IMR-90 (cell line): ENCODE measurements at regions not wholly inside any gene's neighbourhood (a gene's known extent, or its start where the extent isn't known, plus 50 kb on each side); places are given as distances from the start of the nearest gene placed in this dataset.

Experiments
- ATAC-seq: fragments of 200-7000 bp; cut with Tn5 transposase; 2 replicates; pipeline ENCODE4 v1.9.1; 2020; ENCODE audit warnings: low read depth, mild to moderate bottlenecking, moderate library complexity
- BruUV-seq: library from RNA; stranded (reverse); fragments of 400-500 nt; replicated peaks from 2 replicates; lab custom pipeline; 2021; lab: Mats Ljungman, UMichigan
- CTCF ChIA-PET: fragments of 300-600 bp; formaldehyde crosslinking; extraction: SDS; loops from one replicate; lab custom pipeline; 2021; ENCODE audit warnings: antibody characterized with exemption; lab: Yijun Ruan, JAX
- POLR2A ChIA-PET: fragments of 300-600 bp; sonication (Branson Sonifier 250); formaldehyde crosslinking; loops from one replicate; lab custom pipeline; 2022; ENCODE audit warnings: antibody characterized with exemption; ENCODE audit not compliant: unreplicated experiment; lab: Charles Lee
- DNase-seq: peaks from one replicate; pipeline ENCODE4 v3.0.0; 2013
- H2AFZ ChIP-seq: replicated peaks from 2 replicates; pipeline ENCODE3; 2013; ENCODE audit warnings: low read length, mild to moderate bottlenecking; ENCODE audit not compliant: poor library complexity
- H2AK5ac ChIP-seq: 2 replicates; pipeline ENCODE4 v1.6.1; 2013; ENCODE audit warnings: low read depth, low read length, inconsistent platforms
- H2AK9ac ChIP-seq: replicated peaks from 2 replicates; pipeline ENCODE3; 2013; ENCODE audit warnings: mild to moderate bottlenecking, low read depth, low read length, moderate library complexity; ENCODE audit not compliant: poor library complexity
- H2BK120ac ChIP-seq: 2 replicates; pipeline ENCODE4 v1.6.1; 2013; ENCODE audit warnings: low read depth, low read length, inconsistent platforms
- H2BK15ac ChIP-seq: 3 replicates; pipeline ENCODE4 v1.6.1; 2013; ENCODE audit warnings: low read depth, low read length, inconsistent platforms
- H2BK20ac ChIP-seq: 2 replicates; pipeline ENCODE4 v1.6.1; 2013; ENCODE audit warnings: low read depth, mild to moderate bottlenecking, inconsistent platforms, low read length, moderate library complexity
- H2BK5ac ChIP-seq: 2 replicates; pipeline ENCODE4 v1.6.1; 2013; ENCODE audit warnings: mild to moderate bottlenecking, low read depth, low read length, inconsistent platforms; ENCODE audit not compliant: poor library complexity, severe bottlenecking
- H3K14ac ChIP-seq: replicated peaks from 2 replicates; pipeline ENCODE4 v1.6.1; 2013; ENCODE audit warnings: low read depth, low read length, inconsistent platforms
- H3K18ac ChIP-seq: 2 replicates; pipeline ENCODE4 v1.6.1; 2013; ENCODE audit warnings: low read depth, low read length, control low read depth
- H3K23ac ChIP-seq: 2 replicates; pipeline ENCODE4 v1.6.1; 2013; ENCODE audit warnings: low read depth, low read length, inconsistent platforms
- H3K27ac ChIP-seq: 2 replicates; pipeline ENCODE4 v1.5.1; 2013; ENCODE audit warnings: mild to moderate bottlenecking, control low read depth, low read length; ENCODE audit not compliant: insufficient read depth
- H3K27me3 ChIP-seq: 2 replicates; pipeline ENCODE4 v1.6.1; 2013; ENCODE audit warnings: low read length; ENCODE audit not compliant: control insufficient read depth, insufficient read depth
- H3K36me3 ChIP-seq: 2 replicates; pipeline ENCODE4 v1.6.1; 2013; ENCODE audit warnings: low read length, mixed read lengths; ENCODE audit not compliant: control insufficient read depth, insufficient read depth
- H3K4ac ChIP-seq: 2 replicates; pipeline ENCODE4 v1.6.1; 2013; ENCODE audit warnings: low read depth, low read length, inconsistent platforms
- H3K4me1 ChIP-seq: 2 replicates; pipeline ENCODE4 v1.6.1; 2013; ENCODE audit warnings: low read length, mixed read lengths; ENCODE audit not compliant: control insufficient read depth, insufficient read depth
- H3K4me2 ChIP-seq: 2 replicates; pipeline ENCODE4 v1.6.1; 2013; ENCODE audit warnings: low read depth, mild to moderate bottlenecking, control low read depth, low read length, moderate library complexity
- H3K4me3 ChIP-seq: 2 replicates; pipeline ENCODE4 v1.5.1; 2013; ENCODE audit warnings: low read depth, mild to moderate bottlenecking, control low read depth, low read length, moderate library complexity; ENCODE audit not compliant: insufficient read depth
- H3K56ac ChIP-seq: 2 replicates; pipeline ENCODE4 v1.6.1; 2013; ENCODE audit warnings: low read length, inconsistent platforms; ENCODE audit not compliant: insufficient read depth; ENCODE audit errors: extremely low read depth
- H3K79me1 ChIP-seq, 2 experiments: 2 replicates each; pipeline ENCODE4 v1.6.1; 2013; ENCODE audit warnings: low read length in 2 of 2, inconsistent platforms in 1 of 2, low read depth in 1 of 2
- H3K9ac ChIP-seq: 2 replicates; pipeline ENCODE4 v1.6.1; 2013; ENCODE audit warnings: low read depth, low read length, control low read depth
- H3K9me1 ChIP-seq: 2 replicates; pipeline ENCODE4 v1.6.1; 2013; ENCODE audit warnings: low read length, inconsistent platforms; ENCODE audit not compliant: insufficient read depth
- H3K9me3 ChIP-seq: 2 replicates; pipeline ENCODE4 v1.6.1; 2013; ENCODE audit warnings: low read length; ENCODE audit not compliant: control insufficient read depth, insufficient read depth
- H4K20me1 ChIP-seq: 2 replicates; pipeline ENCODE4 v1.6.1; 2013; ENCODE audit warnings: low read length, inconsistent platforms; ENCODE audit not compliant: insufficient read depth
- H4K5ac ChIP-seq: 2 replicates; pipeline ENCODE4 v1.6.1; 2013; ENCODE audit warnings: mild to moderate bottlenecking, low read depth, low read length, control low read depth
- H4K8ac ChIP-seq, 2 experiments: 2 replicates each; pipeline ENCODE4 v1.6.1; 2013; ENCODE audit warnings: low read depth in 2 of 2, low read length in 2 of 2, control low read depth in 1 of 2, inconsistent platforms in 1 of 2
- H4K91ac ChIP-seq: 2 replicates; pipeline ENCODE4 v1.6.1; 2013; ENCODE audit warnings: low read depth, low read length, inconsistent platforms; ENCODE audit not compliant: insufficient read depth
- WGBS, 2 experiments: methylation state at CpG; one replicate each; pipeline versions ENCODE4 v1.1.5 to v1.1.7; 2013; ENCODE audit warnings: missing lambda C conversion rate in 2 of 2; ENCODE audit not compliant: insufficient read length in 1 of 2; ENCODE audit errors: extremely low coverage in 2 of 2; 5-methylcytosine and 5-hydroxymethylcytosine counted together
- dilution Hi-C: fragments of 300-500 bp; cut with HindIII; formaldehyde crosslinking; loops from one replicate; pipeline ENCODE4 v1.14.3; 2018; ENCODE audit warnings: low sequenced_read_pairs; ENCODE audit not compliant: unreplicated experiment
- in situ Hi-C: fragments of 300-500 bp; cut with MboI; formaldehyde crosslinking; loops from 3 replicates; pipeline ENCODE4 v1.14.3; 2019; ENCODE audit warnings: low sequenced_read_pairs, inconsistent platforms, mixed read lengths
- intact Hi-C: fragments of 100-400 bp; cut with micrococcal nuclease; formaldehyde crosslinking; loops from 2 replicates; pipeline ENCODE4 v1.10.0; 2022
- TF ChIP-seq, protein P1 (sequence below): fragments of 150-350 bp; IDR thresholded peaks from 2 replicates; pipeline ENCODE4 v1.6.1; 2016; ENCODE audit warnings: low read depth, mild to moderate bottlenecking, low read length, moderate library complexity, borderline replicate concordance

GRCh38 chr20:56776345-56776744, 147.2 kb downstream of the TFAP2C start:
- Histone ChIP-seq H4K8ac (no peak overlapping the region), H3K9me1 (no peaks in the 10 kb centered on the region), H3K27me3 (peaks cover 4% of the 10 kb centered on the region), H3K4ac (no peak overlapping the region), H3K79me1 (no peaks in the 10 kb centered on the region), H2AFZ (no peak overlapping the region), H2BK5ac (no peak overlapping the region), H3K27ac (no peak overlapping the region), H3K23ac (no peak overlapping the region), H2BK15ac (no peak overlapping the region), H4K20me1 (no peaks in the 10 kb centered on the region), H4K91ac (no peak overlapping the region), H3K4me1 (peaks cover 3% of the 10 kb centered on the region; the same call in 1 of the 2 replicates), H4K5ac (no peak overlapping the region), H3K4me3 (no peak overlapping the region), H3K18ac (no peak overlapping the region), H2BK20ac (no peak overlapping the region), H3K9ac (no peak overlapping the region), H2AK5ac (no peak overlapping the region), H2BK120ac (no peak overlapping the region), H3K56ac (no peak overlapping the region), H3K9me3 (no peaks in the 10 kb centered on the region; the same call in 1 of the 2 replicates), H2AK9ac (no peak overlapping the region), H3K14ac (no peak overlapping the region), H3K4me2 (no peak overlapping the region), H3K36me3 (no peaks in the 10 kb centered on the region)
- POLR2A ChIA-PET, result no interaction called here
- no TSS peak for BruUV-seq
- TF ChIP-seq, protein P1, sequence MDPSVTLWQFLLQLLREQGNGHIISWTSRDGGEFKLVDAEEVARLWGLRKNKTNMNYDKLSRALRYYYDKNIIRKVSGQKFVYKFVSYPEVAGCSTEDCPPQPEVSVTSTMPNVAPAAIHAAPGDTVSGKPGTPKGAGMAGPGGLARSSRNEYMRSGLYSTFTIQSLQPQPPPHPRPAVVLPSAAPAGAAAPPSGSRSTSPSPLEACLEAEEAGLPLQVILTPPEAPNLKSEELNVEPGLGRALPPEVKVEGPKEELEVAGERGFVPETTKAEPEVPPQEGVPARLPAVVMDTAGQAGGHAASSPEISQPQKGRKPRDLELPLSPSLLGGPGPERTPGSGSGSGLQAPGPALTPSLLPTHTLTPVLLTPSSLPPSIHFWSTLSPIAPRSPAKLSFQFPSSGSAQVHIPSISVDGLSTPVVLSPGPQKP, result no peak
- WGBS, 2 experiments, result no CpG with 5 or more reads among the region's 9 CpGs
- in situ Hi-C loops, result loop anchor here (25.0 kb wide), 1 partner anchor 414 kb away; the partner anchor contains the start of gene FAM210B
- intact Hi-C loops, result no loop called here
- dilution Hi-C loops, result no loop called here
- no peak for DNase-seq
- ATAC-seq, result no peak
- CTCF ChIA-PET, result no interaction called here
